ENCODE measurements at regions not wholly inside any gene's neighbourhood (a gene's known extent, or its start where the extent isn't known, plus 50 kb on each side); places are given as distances from the start of the nearest gene placed in this dataset.

DNA sequence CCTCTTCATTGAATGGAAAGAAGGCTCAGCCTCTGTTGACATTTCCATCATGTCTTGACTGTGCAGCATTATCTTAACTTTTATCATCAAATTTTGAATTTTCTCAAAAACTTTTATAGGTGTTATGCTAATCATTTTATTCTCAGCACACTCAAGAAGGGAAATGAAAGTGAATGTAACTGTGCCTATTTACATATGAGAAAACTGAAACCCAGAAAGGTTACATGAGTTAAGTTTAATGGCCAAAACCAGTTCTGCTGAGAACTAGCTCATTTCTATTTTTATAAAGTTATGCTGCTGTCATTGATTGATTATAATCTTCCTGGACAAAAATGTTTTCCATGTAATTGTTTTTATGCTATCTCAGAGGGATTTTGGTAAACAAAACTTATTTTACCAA is 618.8 kb upstream of the NRXN1 start:
- TF ChIP-seq CTCF (IDR thresholded peaks at IDR 0.05; ENCODE audit: poor library complexity) (no peak), EZH2phosphoT487 (IDR thresholded peaks at IDR 0.05; ENCODE audit: low read depth, severe bottlenecking, unreplicated experiment) (no peak), EZH2 (IDR thresholded peaks at IDR 0.05; ENCODE audit: borderline replicate concordance) (no peak)
